Activated T-helper 1 cell treated with anti-CD3 and anti-CD28 coated beads, Interleukin-2, amount 50 U/mL, for 16 hours (primary cell): ENCODE measurements at regions not wholly inside any gene's neighbourhood (a gene's known extent, or its start where the extent isn't known, plus 50 kb on each side); places are given as distances from the start of the nearest gene placed in this dataset.
"Not testable (repeated sequence)": the region's sequence is repeated elsewhere in the genome, so short reads cannot be mapped to it uniquely, and the experiment has no call there.

Experiments used
- DNase-seq, 2 donors: peaks; one replicate each; pipeline ENCODE4 v3.0.0-alpha.2; 2020; ENCODE audit warnings: low read depth in 1 of 2, low spot score in 1 of 2

- DNase-seq, result no peak
Observed at GRCh38 chr2:195538937-195539336, 118.1 kb upstream of the SLC39A10 start.

DNA sequence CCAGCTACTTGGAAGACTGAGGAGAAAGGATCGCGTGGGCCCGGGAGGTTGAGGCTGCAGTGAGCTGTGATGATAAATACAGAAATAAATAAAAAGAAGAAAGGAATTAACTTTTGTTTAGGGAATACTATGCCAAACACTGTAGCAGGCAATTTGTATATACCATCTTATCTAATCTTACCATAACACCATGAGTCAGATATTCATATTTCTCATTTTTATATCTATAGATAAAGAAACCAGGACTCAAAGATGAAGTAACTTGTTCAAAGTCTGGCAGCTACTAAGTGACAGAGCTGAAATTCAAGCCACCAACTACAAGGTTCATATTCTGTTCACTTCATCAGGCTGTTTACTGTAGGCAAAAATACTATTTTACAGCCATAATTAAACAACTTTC is 119.2 kb upstream of the SLC39A10 start:
- DNase-seq, result no peak

GRCh38 chr2:195536906-195537305 is 120.1 kb upstream of the SLC39A10 start:
- no peak for DNase-seq

- DNase-seq, result peak; percentile 18 to 39
Observed at GRCh38 chr2:195535911-195536522, 121.0 kb upstream of the SLC39A10 start.

DNA sequence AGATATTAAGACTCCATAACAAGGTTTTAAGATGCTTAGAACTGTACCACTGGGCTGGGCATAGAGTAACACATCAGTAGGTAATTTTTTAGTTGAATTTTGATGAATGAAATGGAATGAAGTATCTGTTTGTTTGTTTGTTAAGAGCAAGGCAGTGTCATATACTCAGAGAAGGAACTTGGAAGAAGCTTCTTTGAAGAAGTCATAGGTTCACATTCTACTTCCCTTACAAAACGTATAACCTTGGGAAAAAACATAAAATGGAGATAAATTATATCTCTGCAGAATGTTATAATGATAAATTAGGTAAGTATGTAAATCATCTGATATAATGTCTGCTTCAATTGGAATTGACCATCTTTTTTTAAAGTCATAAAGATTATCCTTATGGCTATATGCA is 122.1 kb upstream of the SLC39A10 start:
- no peak for DNase-seq

- peak; percentile 18 to 51 for DNase-seq
Observed at GRCh38 chr2:195533771-195534642, 123.0 kb upstream of the SLC39A10 start.

- no peak for DNase-seq
Observed at GRCh38 chr2:195532628-195533271, 124.3 kb upstream of the SLC39A10 start.

- no peak for DNase-seq
Observed at GRCh38 chr2:195532255-195532627, 124.8 kb upstream of the SLC39A10 start.

DNA sequence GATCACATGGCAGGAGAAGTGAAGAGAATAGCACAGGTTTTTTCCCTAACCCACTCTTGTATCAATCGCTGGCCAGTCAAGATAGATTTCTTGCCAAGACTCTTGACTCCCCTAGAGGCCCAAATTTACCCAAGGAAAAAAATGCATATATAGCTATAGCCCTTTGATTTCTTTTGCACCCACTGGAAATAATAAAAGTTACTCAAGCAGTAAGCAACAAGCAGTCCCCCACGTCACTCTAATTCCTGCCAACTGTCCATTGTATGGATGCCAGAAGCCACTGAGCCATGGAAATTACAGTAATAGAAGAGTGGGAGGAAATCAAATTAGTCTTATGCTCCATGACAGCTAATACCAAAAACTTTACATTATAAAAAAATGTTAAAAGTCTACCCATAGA is 125.3 kb upstream of the SLC39A10 start:
- DNase-seq, result no peak

DNA sequence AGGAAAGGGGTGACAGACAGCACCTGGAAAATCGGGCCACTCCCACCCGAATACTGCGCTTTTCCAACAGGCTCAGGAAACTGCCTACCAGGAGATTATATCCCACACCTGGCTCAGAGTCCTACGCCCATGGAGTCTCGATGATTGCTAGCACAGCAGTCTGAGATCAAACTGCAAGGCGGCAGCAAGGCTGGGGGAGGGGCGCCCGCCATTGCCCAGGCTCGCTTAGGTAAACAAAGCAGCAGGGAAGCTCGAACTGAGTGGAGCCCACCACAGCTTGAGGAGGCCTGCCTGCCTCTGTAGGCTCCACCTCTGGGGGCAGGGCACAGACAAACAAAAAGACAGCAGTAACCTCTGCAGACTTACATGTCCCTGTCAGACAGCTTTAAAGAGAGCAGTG is 133.8 kb upstream of the SLC39A10 start:
- not testable (repeated sequence) for DNase-seq

GRCh38 chr2:195521589-195521988 is 135.4 kb upstream of the SLC39A10 start:
- DNase-seq, result no peak

GRCh38 chr2:195520671-195521155 is 136.3 kb upstream of the SLC39A10 start:
- no peak for DNase-seq

DNA sequence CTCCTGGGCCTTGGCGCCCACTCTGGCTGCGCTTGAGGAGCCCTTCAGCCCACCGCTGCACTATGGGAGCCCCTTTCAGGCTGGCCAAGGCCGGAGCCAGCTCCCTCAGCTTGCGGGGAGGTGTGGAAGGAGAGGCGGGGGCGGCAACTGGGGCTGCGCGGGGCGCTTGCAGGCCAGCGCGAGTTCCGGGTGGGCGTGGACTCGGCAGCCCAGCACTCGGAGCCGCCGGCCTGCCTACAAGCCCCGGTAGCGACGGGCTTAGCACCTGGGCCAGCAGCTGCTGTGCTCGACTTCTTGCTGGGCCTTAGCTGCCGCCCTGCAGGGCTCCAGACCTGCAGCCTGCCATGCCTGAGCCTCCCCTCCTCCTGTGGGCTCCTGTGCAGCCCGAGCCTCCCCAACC is 141.5 kb upstream of the SLC39A10 start:
- DNase-seq, result no peak

DNA sequence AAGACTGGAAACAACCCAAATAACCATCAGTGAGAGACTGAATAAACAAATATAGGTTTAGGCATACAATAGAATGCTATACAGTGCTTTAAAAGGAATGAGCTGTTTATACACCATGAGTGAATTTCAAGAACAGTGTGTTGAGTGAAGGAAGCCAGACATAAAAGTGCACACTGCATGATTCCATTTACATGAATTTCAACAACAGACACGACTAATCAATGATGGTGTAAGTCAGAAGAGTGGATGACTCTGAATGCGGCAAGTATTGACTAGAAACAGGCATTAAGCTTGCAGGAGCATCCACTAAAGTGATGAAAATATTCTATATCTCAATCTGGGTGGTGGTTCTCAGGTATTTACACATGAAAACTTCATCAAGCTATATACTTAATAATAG is 142.7 kb upstream of the SLC39A10 start:
- no peak for DNase-seq

GRCh38 chr2:195513119-195513518 is 143.9 kb upstream of the SLC39A10 start:
- DNase-seq, result no peak

DNA sequence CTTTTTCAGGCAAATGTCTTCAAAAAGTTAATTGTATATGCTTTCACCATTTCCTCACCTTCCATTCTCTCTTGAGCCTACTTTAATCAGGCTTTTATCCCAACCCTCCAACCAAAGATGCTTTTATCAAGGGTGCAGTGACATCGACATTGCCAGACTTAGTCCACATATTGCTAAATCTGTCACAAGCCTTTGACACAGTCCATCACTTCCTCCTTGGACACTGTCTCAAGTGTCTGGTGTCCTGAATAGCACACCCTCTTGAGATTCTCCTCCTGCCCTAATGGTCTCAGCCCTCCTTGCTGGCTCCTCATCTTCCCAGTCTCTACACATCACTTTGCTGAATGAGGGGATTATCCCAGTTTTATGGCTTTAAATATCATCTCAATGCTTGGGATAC is 147.5 kb upstream of the SLC39A10 start:
- DNase-seq, result no peak

DNA sequence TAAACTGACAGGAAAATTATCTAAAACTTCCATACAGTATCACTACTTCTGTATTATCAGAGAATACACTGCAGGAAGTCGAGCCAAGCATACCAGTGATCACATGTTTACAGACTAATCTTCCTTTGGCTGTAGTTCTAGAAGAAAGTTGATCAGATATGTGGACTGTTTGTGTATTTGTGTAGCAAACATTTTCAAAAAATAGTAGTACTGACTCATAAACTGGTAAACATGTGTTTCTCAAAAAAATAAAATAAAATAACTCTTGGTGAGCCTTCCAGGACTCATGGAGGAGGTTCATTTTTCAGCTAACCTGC is 148.9 kb upstream of the SLC39A10 start:
- DNase-seq, result no peak

DNA sequence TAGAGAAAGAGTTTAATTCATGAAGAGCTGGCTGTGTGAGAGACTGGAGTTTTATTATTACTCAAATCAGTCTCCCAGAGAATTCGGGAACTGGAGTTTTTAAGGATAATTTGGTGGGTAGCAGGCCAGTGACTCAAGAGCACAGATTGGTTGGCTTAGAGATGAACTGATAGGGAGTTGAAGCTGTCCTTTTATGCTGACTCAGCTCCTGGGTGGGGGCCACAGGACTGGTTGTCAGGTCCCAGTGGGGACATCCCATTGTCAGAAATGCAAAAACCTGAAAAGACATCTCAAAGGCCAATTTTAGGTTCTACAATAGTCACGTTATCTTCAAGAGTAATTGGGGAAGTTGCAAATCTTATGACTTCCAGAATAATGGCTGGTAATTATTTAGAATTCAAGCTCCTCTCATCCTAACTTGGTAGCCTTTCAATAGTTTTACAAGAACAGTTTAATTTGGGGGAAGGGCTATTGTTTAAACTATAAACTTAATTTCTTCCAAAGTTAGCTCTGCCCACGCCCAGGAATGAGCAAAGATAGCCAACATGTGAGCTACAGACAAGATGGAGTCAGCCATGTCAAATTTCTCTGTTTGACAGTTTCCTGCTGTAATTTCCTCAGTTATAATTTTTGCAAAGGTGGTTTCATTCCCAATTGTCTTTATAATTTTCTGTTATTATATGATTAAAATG is 149.4 kb upstream of the SLC39A10 start:
- no peak for DNase-seq

DNA sequence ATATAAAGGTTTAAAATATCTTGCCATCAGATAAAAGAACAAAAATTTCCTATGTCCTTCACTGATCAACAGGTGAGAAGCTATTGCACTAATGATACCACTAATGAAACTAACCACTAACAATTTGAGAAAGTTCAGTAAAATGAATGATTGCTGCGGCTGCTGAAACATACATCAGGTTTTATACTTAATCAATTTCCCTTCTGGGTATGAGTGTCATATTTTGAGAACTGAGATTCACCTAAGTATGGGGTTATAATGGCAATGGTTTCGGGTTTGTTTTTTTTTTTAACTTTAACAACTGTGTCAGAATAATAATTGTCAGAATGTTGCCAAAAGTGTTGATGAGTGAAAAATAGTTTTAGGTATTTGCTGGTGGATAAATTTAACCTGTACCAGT is 151.3 kb upstream of the SLC39A10 start:
- no peak for DNase-seq

- DNase-seq, result no peak
Observed at GRCh38 chr2:195503208-195503607, 153.8 kb upstream of the SLC39A10 start.

- DNase-seq, result no peak
Observed at GRCh38 chr2:195501746-195502145, 155.3 kb upstream of the SLC39A10 start.

DNA sequence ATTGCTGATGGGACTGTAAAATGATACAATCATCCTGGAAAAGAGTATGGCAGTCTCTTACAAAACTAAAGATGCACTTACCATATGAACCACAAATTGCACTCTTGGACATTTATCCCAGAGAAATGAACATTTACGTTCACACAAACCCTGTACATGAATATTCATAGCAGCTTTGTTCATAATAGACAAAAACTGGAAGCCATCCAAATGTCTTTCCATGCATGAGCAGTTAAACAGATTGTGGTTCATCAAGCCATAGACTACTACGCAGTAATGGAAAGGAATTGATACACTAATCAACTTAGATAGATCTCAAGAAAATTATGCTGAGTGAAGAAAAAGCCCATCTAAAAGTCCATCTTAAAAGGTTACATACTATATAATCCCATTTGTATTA is 156.1 kb upstream of the SLC39A10 start:
- DNase-seq, result no peak
